ENCODE measurements at regions not wholly inside any gene's neighbourhood (a gene's known extent, or its start where the extent isn't known, plus 50 kb on each side); places are given as distances from the start of the nearest gene placed in this dataset.

- Histone ChIP-seq H3K36me3 (ENCODE audit: control insufficient read depth, insufficient read depth, low read length) (peaks cover 5% of the 10 kb centered on the region), H3K27ac (ENCODE audit: low read length) (no peak overlapping the region), H3K9me3 (replicated peaks; ENCODE audit: control insufficient read depth, low read depth, low read length) (peaks cover 4% of the 10 kb centered on the region), H3K4me3 (ENCODE audit: low read length) (no peak overlapping the region), H3K27me3 (ENCODE audit: control insufficient read depth, insufficient read depth, low read length) (no peaks in the 10 kb centered on the region), H3K4me1 (ENCODE audit: control insufficient read depth, insufficient read depth, low read length) (peaks cover 25% of the 10 kb centered on the region)
- no peak for DNase-seq
- 96% methylated on average over 4 of the region's 5 CpGs for WGBS (ENCODE audit: insufficient coverage)
Observed at GRCh38 chr2:174669336-174669735, 71.7 kb upstream of the WIPF1 start.

GRCh38 chr2:174668075-174668474 lies 70.5 kb upstream of the WIPF1 start:
- peak overlapping the region; percentile 77 for H3K27ac ChIP-seq (ENCODE audit: low read length)
- H3K4me1 ChIP-seq (ENCODE audit: control insufficient read depth, insufficient read depth, low read length), result peaks cover 31% of the 10 kb centered on the region
- H3K9me3 ChIP-seq (replicated peaks; ENCODE audit: control insufficient read depth, low read depth, low read length), result peaks cover 4% of the 10 kb centered on the region
- H3K27me3 ChIP-seq (ENCODE audit: control insufficient read depth, insufficient read depth, low read length), result no peaks in the 10 kb centered on the region
- no peak for DNase-seq
- H3K36me3 ChIP-seq (ENCODE audit: control insufficient read depth, insufficient read depth, low read length), result peaks cover 3% of the 10 kb centered on the region
- H3K4me3 ChIP-seq (ENCODE audit: low read length), result no peak overlapping the region
- no CpG with 5 or more reads among the region's 7 CpGs for WGBS (ENCODE audit: insufficient coverage)

DNA sequence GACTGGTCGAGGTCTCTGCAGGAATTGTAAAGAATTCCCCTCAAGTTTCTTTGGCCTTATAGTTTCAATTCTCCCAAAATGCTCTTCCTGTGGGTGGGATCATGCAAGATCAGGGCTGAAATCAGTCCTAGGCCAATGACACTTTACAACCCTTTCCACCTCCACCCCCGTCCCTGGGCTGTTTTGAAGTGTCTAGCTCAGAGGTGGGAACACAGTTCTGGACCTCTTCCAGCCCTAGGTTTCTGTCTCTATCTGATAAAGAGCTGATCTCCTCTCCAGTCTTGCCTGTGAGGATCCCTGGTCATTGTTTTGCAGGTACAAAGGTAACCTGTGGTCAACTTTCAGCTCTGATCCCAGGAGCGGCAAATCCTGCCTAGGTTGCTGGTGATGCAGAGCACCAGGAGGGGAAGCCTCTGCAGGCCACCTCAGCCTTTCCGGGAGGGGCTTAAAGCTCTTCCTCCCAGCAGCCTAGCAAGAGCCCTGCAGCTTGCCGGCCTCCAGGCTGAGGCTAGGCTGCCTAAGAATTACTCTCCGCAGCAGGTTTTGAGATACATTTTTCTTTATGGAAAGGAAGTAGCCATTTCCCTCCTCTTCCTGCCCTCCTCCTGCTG lies 69.8 kb upstream of the WIPF1 start:
- Histone ChIP-seq H3K4me3 (ENCODE audit: low read length) (no peak overlapping the region), H3K36me3 (ENCODE audit: control insufficient read depth, insufficient read depth, low read length) (no peaks in the 10 kb centered on the region), H3K27ac (ENCODE audit: low read length) (peak overlapping the region; percentile 77), H3K4me1 (ENCODE audit: control insufficient read depth, insufficient read depth, low read length) (peaks cover 29% of the 10 kb centered on the region), H3K27me3 (ENCODE audit: control insufficient read depth, insufficient read depth, low read length) (no peaks in the 10 kb centered on the region), H3K9me3 (replicated peaks; ENCODE audit: control insufficient read depth, low read depth, low read length) (peaks cover 4% of the 10 kb centered on the region)
- DNase-seq, result no peak
- WGBS (ENCODE audit: insufficient coverage), result 21% methylated on average over 2 of the region's 6 CpGs

DNA sequence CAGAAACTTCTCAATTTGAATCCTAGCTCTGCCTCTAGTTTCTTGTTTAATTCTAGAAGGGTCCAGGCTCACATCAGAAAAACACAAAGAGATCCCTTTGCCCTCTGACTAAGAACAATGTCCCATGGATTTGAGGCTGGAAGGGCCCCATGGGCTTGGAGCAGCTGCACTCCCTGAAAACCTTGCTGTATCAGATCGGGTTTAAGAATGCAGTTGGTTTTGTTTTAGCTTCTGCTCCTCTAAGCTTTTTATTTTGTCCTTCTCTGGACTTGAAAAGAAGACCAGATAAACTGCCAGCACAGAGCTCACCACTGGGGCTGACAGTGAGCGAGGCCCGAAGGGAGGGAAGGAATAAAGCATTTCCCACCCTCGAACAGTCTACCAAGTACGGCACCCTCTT lies 69.2 kb upstream of the WIPF1 start:
- no CpG with 5 or more reads among the region's 5 CpGs for WGBS (ENCODE audit: insufficient coverage)
- no peak overlapping the region for H3K4me3 ChIP-seq (ENCODE audit: low read length)
- no peaks in the 10 kb centered on the region for H3K36me3 ChIP-seq (ENCODE audit: control insufficient read depth, insufficient read depth, low read length)
- H3K27ac ChIP-seq (ENCODE audit: low read length), result peak overlapping the region; percentile 77
- DNase-seq, result no peak
- H3K27me3 ChIP-seq (ENCODE audit: control insufficient read depth, insufficient read depth, low read length), result no peaks in the 10 kb centered on the region
- H3K9me3 ChIP-seq (replicated peaks; ENCODE audit: control insufficient read depth, low read depth, low read length), result peaks cover 3% of the 10 kb centered on the region
- H3K4me1 ChIP-seq (ENCODE audit: control insufficient read depth, insufficient read depth, low read length), result peaks cover 29% of the 10 kb centered on the region

DNA sequence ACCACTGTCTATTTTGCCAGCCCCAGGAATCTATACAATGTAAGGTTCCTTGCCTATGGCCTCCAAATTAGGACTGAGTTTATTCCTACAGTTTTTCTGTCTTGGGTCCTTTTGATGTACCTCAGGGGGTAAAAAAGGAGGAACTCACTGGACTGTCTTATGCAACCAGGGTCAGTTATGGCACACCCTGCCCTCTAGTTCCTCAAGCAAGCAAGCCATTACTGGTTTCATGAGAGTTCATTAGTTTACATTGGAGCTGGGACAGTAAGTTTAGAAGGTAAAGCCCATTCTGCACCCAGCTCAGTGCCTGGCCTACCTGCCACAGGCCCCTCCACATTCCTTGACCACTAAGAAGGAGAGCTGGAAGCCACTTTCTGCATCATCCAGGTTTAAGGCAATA lies 68.7 kb upstream of the WIPF1 start:
- Histone ChIP-seq H3K36me3 (ENCODE audit: control insufficient read depth, insufficient read depth, low read length) (no peaks in the 10 kb centered on the region), H3K27me3 (ENCODE audit: control insufficient read depth, insufficient read depth, low read length) (no peaks in the 10 kb centered on the region), H3K27ac (ENCODE audit: low read length) (peak overlapping the region; percentile 77), H3K4me3 (ENCODE audit: low read length) (no peak overlapping the region), H3K4me1 (ENCODE audit: control insufficient read depth, insufficient read depth, low read length) (peaks cover 29% of the 10 kb centered on the region), H3K9me3 (replicated peaks; ENCODE audit: control insufficient read depth, low read depth, low read length) (no peaks in the 10 kb centered on the region)
- no peak for DNase-seq

GRCh38 chr2:174664084-174664759 lies 66.6 kb upstream of the WIPF1 start:
- H3K27ac ChIP-seq (ENCODE audit: low read length), result peak overlapping the region; percentile 37
- no peaks in the 10 kb centered on the region for H3K9me3 ChIP-seq (replicated peaks; ENCODE audit: control insufficient read depth, low read depth, low read length)
- no peak overlapping the region for H3K4me3 ChIP-seq (ENCODE audit: low read length)
- no peaks in the 10 kb centered on the region for H3K27me3 ChIP-seq (ENCODE audit: control insufficient read depth, insufficient read depth, low read length)
- no peak for DNase-seq
- H3K4me1 ChIP-seq (ENCODE audit: control insufficient read depth, insufficient read depth, low read length), result peaks cover 29% of the 10 kb centered on the region
- H3K36me3 ChIP-seq (ENCODE audit: control insufficient read depth, insufficient read depth, low read length), result peaks cover 4% of the 10 kb centered on the region
- WGBS (ENCODE audit: insufficient coverage), result 81% methylated on average over 7 of the region's 7 CpGs

DNA sequence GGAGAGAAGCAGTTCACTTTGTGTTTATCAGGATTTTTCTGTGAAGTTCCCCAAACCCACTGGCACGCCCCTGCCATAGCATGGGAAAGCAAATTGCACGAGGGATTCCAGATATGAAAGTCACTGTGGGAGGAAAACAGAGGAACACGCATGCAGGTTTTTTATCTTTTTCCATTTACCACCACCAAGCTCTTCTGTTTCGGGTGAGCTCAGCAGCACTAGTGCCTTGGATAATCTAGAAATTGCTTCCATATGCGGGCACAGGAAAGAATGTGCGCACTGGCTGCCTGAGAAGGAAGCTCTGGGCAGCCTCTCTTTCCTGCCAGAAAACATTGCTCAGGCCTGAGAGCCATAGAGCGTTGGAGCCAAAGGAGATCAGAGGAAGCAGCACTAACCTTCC lies 65.9 kb upstream of the WIPF1 start:
- Histone ChIP-seq H3K27ac (ENCODE audit: low read length) (peak overlapping the region; percentile 37), H3K4me1 (ENCODE audit: control insufficient read depth, insufficient read depth, low read length) (peaks cover 29% of the 10 kb centered on the region), H3K36me3 (ENCODE audit: control insufficient read depth, insufficient read depth, low read length) (peaks cover 4% of the 10 kb centered on the region), H3K9me3 (replicated peaks; ENCODE audit: control insufficient read depth, low read depth, low read length) (no peaks in the 10 kb centered on the region), H3K27me3 (ENCODE audit: control insufficient read depth, insufficient read depth, low read length) (no peaks in the 10 kb centered on the region), H3K4me3 (ENCODE audit: low read length) (no peak overlapping the region)
- peak; percentile 81 for DNase-seq
- WGBS (ENCODE audit: insufficient coverage), result 21% methylated on average over 4 of the region's 7 CpGs

DNA sequence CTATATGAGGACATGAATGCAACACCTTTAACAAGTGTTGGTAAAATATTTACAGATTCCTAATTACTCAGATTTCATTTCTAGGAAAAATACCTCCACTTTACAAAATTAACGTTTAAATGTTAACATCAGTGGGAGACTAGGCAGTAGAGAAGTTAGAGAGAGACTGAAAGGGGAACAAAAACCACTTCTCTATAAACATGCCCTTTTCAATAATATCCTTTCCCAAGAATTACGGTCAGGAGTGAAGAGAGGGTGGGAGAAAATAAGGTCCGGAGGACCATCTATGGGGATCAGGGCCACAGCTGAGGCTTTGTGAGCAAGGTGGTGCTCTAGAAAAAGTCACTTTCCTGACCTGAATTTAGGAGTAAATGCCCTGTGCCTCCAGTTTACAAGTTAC lies 65.3 kb upstream of the WIPF1 start:
- Histone ChIP-seq H3K36me3 (ENCODE audit: control insufficient read depth, insufficient read depth, low read length) (peaks cover 4% of the 10 kb centered on the region), H3K9me3 (replicated peaks; ENCODE audit: control insufficient read depth, low read depth, low read length) (no peaks in the 10 kb centered on the region), H3K27ac (ENCODE audit: low read length) (no peak overlapping the region), H3K4me1 (ENCODE audit: control insufficient read depth, insufficient read depth, low read length) (peaks cover 26% of the 10 kb centered on the region), H3K4me3 (ENCODE audit: low read length) (no peak overlapping the region), H3K27me3 (ENCODE audit: control insufficient read depth, insufficient read depth, low read length) (no peaks in the 10 kb centered on the region)
- no peak for DNase-seq
- no CpG with 5 or more reads among the region's 3 CpGs for WGBS (ENCODE audit: insufficient coverage)

DNA sequence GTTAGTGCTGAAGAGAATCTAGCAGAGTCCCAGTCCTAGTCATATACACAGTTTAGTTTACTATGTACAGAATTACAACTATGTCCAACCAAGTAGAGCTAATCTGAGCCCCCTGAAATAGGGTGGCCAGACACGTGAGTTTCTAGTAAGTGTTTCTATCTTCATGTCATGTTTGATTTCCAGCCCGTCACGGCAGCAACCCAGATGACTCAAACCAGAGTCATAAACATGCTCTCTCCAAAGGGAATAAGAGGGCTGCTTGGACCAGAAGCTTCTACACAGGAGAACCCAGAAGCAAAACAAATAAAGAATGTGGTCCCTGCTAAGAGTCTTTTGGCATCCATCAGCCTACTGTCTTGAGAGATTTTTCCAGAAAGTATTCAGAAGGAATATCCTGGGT lies 64.9 kb upstream of the WIPF1 start:
- H3K4me3 ChIP-seq (ENCODE audit: low read length), result no peak overlapping the region
- peaks cover 22% of the 10 kb centered on the region for H3K4me1 ChIP-seq (ENCODE audit: control insufficient read depth, insufficient read depth, low read length)
- DNase-seq, result no peak
- no CpG with 5 or more reads among the region's 3 CpGs for WGBS (ENCODE audit: insufficient coverage)
- H3K27ac ChIP-seq (ENCODE audit: low read length), result no peak overlapping the region
- H3K27me3 ChIP-seq (ENCODE audit: control insufficient read depth, insufficient read depth, low read length), result no peaks in the 10 kb centered on the region
- no peaks in the 10 kb centered on the region for H3K9me3 ChIP-seq (replicated peaks; ENCODE audit: control insufficient read depth, low read depth, low read length)
- H3K36me3 ChIP-seq (ENCODE audit: control insufficient read depth, insufficient read depth, low read length), result peaks cover 4% of the 10 kb centered on the region

- H3K27me3 ChIP-seq (ENCODE audit: control insufficient read depth, insufficient read depth, low read length), result no peaks in the 10 kb centered on the region
- 96% methylated on average over 6 of the region's 9 CpGs for WGBS (ENCODE audit: insufficient coverage)
- peaks cover 10% of the 10 kb centered on the region for H3K4me1 ChIP-seq (ENCODE audit: control insufficient read depth, insufficient read depth, low read length)
- H3K9me3 ChIP-seq (replicated peaks; ENCODE audit: control insufficient read depth, low read depth, low read length), result peaks cover 6% of the 10 kb centered on the region
- peaks cover 6% of the 10 kb centered on the region for H3K36me3 ChIP-seq (ENCODE audit: control insufficient read depth, insufficient read depth, low read length)
- no peak overlapping the region for H3K27ac ChIP-seq (ENCODE audit: low read length)
- H3K4me3 ChIP-seq (ENCODE audit: low read length), result no peak overlapping the region
- no peak for DNase-seq
Observed at GRCh38 chr2:174660984-174661675, 63.5 kb upstream of the WIPF1 start.

All from muscle of leg (tissue), 3 donors.